ENCODE measurements at regions not wholly inside any gene's neighbourhood (a gene's known extent, or its start where the extent isn't known, plus 50 kb on each side); places are given as distances from the start of the nearest gene placed in this dataset.

DNA sequence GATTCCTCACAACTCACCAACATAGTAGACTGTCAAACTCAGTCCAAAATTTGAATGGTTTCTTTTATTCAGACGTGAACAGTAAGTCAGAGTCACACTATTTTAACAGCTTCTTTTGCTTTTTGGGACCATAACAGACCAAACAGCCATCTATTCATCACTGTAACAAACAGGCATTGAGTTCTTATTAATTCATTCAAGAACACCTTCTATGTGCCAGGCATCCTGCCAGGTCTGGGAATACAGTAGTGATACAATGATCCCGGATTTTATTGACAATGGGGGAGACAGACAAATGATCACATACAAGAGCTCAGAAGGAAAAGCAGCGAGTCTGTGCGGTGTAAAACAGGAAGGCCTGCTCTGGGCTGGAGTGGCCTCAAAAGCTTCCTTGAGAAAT lies 153.3 kb upstream of the ERCC6L2 start:
- Histone ChIP-seq H3K27ac (ENCODE audit: insufficient read depth, low read length) (no peak overlapping the region), H3K14ac (replicated peaks; ENCODE audit: low read depth, low read length) (no peak overlapping the region), H3K4me1 (ENCODE audit: control insufficient read depth, insufficient read depth, low read length) (peaks cover 2% of the 10 kb centered on the region; the same call in 1 of the 2 replicates), H3K9ac (ENCODE audit: low read depth, low read length) (no peak overlapping the region), H4K20me1 (ENCODE audit: insufficient read depth, low read length) (no peaks in the 10 kb centered on the region), H3K79me1 (ENCODE audit: low read depth in 1 of 2, low read length in 2 of 2) (no peaks in the 10 kb centered on the region), H3K36me3 (ENCODE audit: control insufficient read depth, insufficient read depth, low read length) (no peaks in the 10 kb centered on the region), H2BK20ac (ENCODE audit: low read depth, low read length) (no peak overlapping the region), H4K91ac (ENCODE audit: insufficient read depth, low read depth, low read length) (no peak overlapping the region), H3K4ac (ENCODE audit: low read depth, low read length) (no peak overlapping the region), H2BK15ac (ENCODE audit: low read depth, low read length) (no peak overlapping the region), H3K4me2 (ENCODE audit: low read depth, low read length) (no peak overlapping the region), H2AK5ac (ENCODE audit: low read depth, low read length) (no peak overlapping the region), H4K8ac (ENCODE audit: low read depth in 2 of 2, low read length in 2 of 2) (no peak overlapping the region), H2BK120ac (ENCODE audit: low read depth, low read length) (no peak overlapping the region), H3K9me3 (ENCODE audit: control insufficient read depth, insufficient read depth, low read length) (no peaks in the 10 kb centered on the region; the same call in 1 of the 2 replicates), H2AFZ (replicated peaks; ENCODE audit: low read length, poor library complexity) (no peak overlapping the region), H4K5ac (ENCODE audit: low read depth, low read length) (no peak overlapping the region), H2AK9ac (replicated peaks; ENCODE audit: low read depth, low read length, poor library complexity) (no peak overlapping the region), H2BK5ac (ENCODE audit: low read depth, low read length, poor library complexity, severe bottlenecking) (no peak overlapping the region), H3K18ac (ENCODE audit: low read depth, low read length) (no peak overlapping the region), H3K9me1 (ENCODE audit: insufficient read depth, low read length) (no peaks in the 10 kb centered on the region), H3K56ac (ENCODE audit: extremely low read depth, insufficient read depth, low read length) (no peak overlapping the region), H3K27me3 (ENCODE audit: control insufficient read depth, insufficient read depth, low read length) (peaks cover 15% of the 10 kb centered on the region), H3K4me3 (ENCODE audit: insufficient read depth, low read depth, low read length) (no peak overlapping the region), H3K23ac (ENCODE audit: low read depth, low read length) (no peak overlapping the region)
- intact Hi-C loops (cut with micrococcal nuclease): no loop called here
- in situ Hi-C loops (cut with MboI; ENCODE audit: low sequenced_read_pairs): no loop called here
- no TSS peak for BruUV-seq (replicated peaks)
- WGBS, 2 experiments (ENCODE audit: extremely low coverage in 2 of 2, insufficient read length in 1 of 2): 17% methylated on average over 1 of the region's 4 CpGs; no CpG with 5 or more reads in 1 of the 2 experiments
- ATAC-seq (ENCODE audit: low read depth): no peak
- ChIA-PET CTCF (no interaction called here), POLR2A (ENCODE audit: unreplicated experiment) (no interaction called here)
- no peak for DNase-seq
- dilution Hi-C loops (cut with HindIII; ENCODE audit: low sequenced_read_pairs, unreplicated experiment): no loop called here
- no peak for TF ChIP-seq POLR2A (IDR thresholded peaks at IDR 0.05; ENCODE audit: low read depth, low read length)
